ENCODE measurements at regions not wholly inside any gene's neighbourhood (a gene's known extent, or its start where the extent isn't known, plus 50 kb on each side); places are given as distances from the start of the nearest gene placed in this dataset.

GRCh38 chr2:216761809-216762208, 66.5 kb upstream of the IGFBP5 start:
- DNase-seq (ENCODE audit: low read depth, low spot score) = no peak
- no peaks in the 10 kb centered on the region for H3K9me3 ChIP-seq (ENCODE audit: control insufficient read depth, insufficient read depth, low read length)
- ChIA-PET CTCF (no interaction called here), POLR2A (no interaction called here)
- no peak overlapping the region for H3K27ac ChIP-seq (ENCODE audit: low read depth, low read length)
- H3K27me3 ChIP-seq (ENCODE audit: control insufficient read depth, insufficient read depth, low read length) = no peaks in the 10 kb centered on the region
- TF ChIP-seq CTCF (IDR thresholded peaks at IDR 0.05; ENCODE audit: low read depth, low read length) = no peak
- H3K4me3 ChIP-seq (ENCODE audit: low read depth, low read length) = no peak overlapping the region

- POLR2A ChIA-PET = no interaction called here
- H3K4me3 ChIP-seq (ENCODE audit: low read depth, low read length) = no peak overlapping the region
- H3K9me3 ChIP-seq (ENCODE audit: control insufficient read depth, insufficient read depth, low read length) = no peaks in the 10 kb centered on the region
- no peak for TF ChIP-seq CTCF (IDR thresholded peaks at IDR 0.05; ENCODE audit: low read depth, low read length)
- no peak overlapping the region for H3K27ac ChIP-seq (ENCODE audit: low read depth, low read length)
- CTCF ChIA-PET = no interaction called here
- H3K27me3 ChIP-seq (ENCODE audit: control insufficient read depth, insufficient read depth, low read length) = no peaks in the 10 kb centered on the region
- DNase-seq (ENCODE audit: low read depth, low spot score) = no peak
These were observed 65.8 kb upstream of the IGFBP5 start for GRCh38 chr2:216761133-216761532.

- ChIA-PET POLR2A (interaction anchor here (0.5 to 1.1 kb wide), 2 partner anchors 16 to 65 kb away, joined by 3 to 6 read pairs; no protein-coding TSS in a partner anchor), CTCF (interaction anchor here (0.6 to 1.2 kb wide), 3 partner anchors 14 to 165 kb away, joined by 3 to 5 read pairs (median 3); no protein-coding TSS in a partner anchor)
- no peak for TF ChIP-seq CTCF (IDR thresholded peaks at IDR 0.05; ENCODE audit: low read depth, low read length)
- no peak overlapping the region for H3K4me3 ChIP-seq (ENCODE audit: low read depth, low read length)
- H3K27me3 ChIP-seq (ENCODE audit: control insufficient read depth, insufficient read depth, low read length) = peaks cover 7% of the 10 kb centered on the region
- H3K27ac ChIP-seq (ENCODE audit: low read depth, low read length) = no peak overlapping the region
- H3K9me3 ChIP-seq (ENCODE audit: control insufficient read depth, insufficient read depth, low read length) = no peaks in the 10 kb centered on the region
- no peak for DNase-seq (ENCODE audit: low read depth, low spot score)
These were observed 63.2 kb upstream of the IGFBP5 start for GRCh38 chr2:216758256-216759155.

- Histone ChIP-seq H3K27me3 (ENCODE audit: control insufficient read depth, insufficient read depth, low read length) (peaks cover 9% of the 10 kb centered on the region), H3K9me3 (ENCODE audit: control insufficient read depth, insufficient read depth, low read length) (no peaks in the 10 kb centered on the region), H3K27ac (ENCODE audit: low read depth, low read length) (no peak overlapping the region), H3K4me3 (ENCODE audit: low read depth, low read length) (no peak overlapping the region)
- CTCF ChIA-PET = interaction anchor here (1.2 kb wide), 1 partner anchor 13 kb away, joined by 3 read pairs; no protein-coding TSS in a partner anchor
- TF ChIP-seq CTCF (IDR thresholded peaks at IDR 0.05; ENCODE audit: low read depth, low read length) = no peak
- DNase-seq (ENCODE audit: low read depth, low spot score) = no peak
- POLR2A ChIA-PET = no interaction called here
These were observed 62.2 kb upstream of the IGFBP5 start for GRCh38 chr2:216757532-216757931.

- no peak overlapping the region for H3K27ac ChIP-seq (ENCODE audit: low read depth, low read length)
- no peak overlapping the region for H3K4me3 ChIP-seq (ENCODE audit: low read depth, low read length)
- peaks cover 12% of the 10 kb centered on the region for H3K27me3 ChIP-seq (ENCODE audit: control insufficient read depth, insufficient read depth, low read length)
- H3K9me3 ChIP-seq (ENCODE audit: control insufficient read depth, insufficient read depth, low read length) = no peaks in the 10 kb centered on the region
- ChIA-PET POLR2A (no interaction called here), CTCF (interaction anchor here (1.2 kb wide), 1 partner anchor 410 kb away, joined by 4 read pairs; no protein-coding TSS in a partner anchor)
- TF ChIP-seq CTCF (IDR thresholded peaks at IDR 0.05; ENCODE audit: low read depth, low read length) = no peak
- DNase-seq (ENCODE audit: low read depth, low spot score) = no peak
These were observed 61.1 kb upstream of the IGFBP5 start for GRCh38 chr2:216756435-216756834.
